ENCODE measurements at regions not wholly inside any gene's neighbourhood (a gene's known extent, or its start where the extent isn't known, plus 50 kb on each side); places are given as distances from the start of the nearest gene placed in this dataset.

DNA sequence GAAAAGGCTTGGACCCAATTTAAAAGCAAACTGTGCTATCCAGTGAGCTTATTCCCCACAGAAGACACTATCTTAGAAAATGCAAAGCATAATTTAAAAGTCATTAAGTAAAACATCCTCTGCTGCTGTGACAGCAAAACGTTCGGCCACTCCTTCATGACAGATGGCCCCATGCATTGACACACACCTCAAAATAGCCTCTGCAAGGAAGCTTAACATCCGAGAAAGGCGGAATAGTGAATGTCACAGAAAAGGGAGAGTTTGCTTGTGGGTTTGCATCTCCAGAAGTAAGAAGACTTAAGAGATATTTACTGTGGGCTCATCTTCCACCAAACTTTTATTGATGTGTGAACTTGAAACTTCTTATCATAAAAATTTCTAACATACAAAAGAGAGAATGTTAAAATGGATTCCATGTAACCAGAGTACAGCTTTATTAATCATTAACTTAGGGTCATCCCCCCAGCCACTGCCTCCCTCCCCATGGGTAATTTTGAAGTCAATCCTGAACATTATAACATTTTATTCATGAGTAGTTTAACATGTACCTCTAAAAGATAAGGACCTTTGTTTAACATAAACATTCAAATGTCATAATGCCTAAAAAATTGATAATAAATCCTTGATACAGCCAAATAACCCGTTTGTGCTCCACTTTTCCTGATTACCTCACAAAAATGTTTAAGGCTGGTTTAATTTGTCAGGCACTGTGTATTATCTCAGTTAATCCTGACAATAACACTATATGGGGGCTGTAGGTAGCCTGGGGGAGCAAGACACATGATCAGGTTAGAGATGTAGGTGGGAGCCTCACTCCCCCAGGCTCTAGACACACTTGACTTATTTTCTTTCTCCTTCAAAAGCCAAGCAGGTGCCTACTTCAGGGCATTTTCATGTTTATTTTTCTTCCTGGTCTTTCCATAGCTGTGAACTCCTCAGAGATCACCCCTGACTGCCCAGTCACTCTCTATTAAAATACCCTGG, 119.7 kb upstream of the TMCC3 start:
- Histone ChIP-seq H3K4me1 (ENCODE audit: control insufficient read depth, insufficient read depth, low read length) (peaks cover 16% of the 10 kb centered on the region), H3K27ac (ENCODE audit: low read length) (peak overlapping the region; percentile 27), H3K9me3 (ENCODE audit: control insufficient read depth, low read depth, low read length) (no peaks in the 10 kb centered on the region), H3K27me3 (ENCODE audit: control insufficient read depth, insufficient read depth, low read length) (peaks cover 2% of the 10 kb centered on the region), H3K36me3 (ENCODE audit: control insufficient read depth, insufficient read depth, low read length) (no peaks in the 10 kb centered on the region), H3K4me3 (ENCODE audit: low read length) (no peak overlapping the region)
- WGBS (ENCODE audit: insufficient coverage, low lambda C conversion rate): no CpG with 5 or more reads among the region's 5 CpGs
- DNase-seq: peak in 1 of 2 donors; percentile 54

DNA sequence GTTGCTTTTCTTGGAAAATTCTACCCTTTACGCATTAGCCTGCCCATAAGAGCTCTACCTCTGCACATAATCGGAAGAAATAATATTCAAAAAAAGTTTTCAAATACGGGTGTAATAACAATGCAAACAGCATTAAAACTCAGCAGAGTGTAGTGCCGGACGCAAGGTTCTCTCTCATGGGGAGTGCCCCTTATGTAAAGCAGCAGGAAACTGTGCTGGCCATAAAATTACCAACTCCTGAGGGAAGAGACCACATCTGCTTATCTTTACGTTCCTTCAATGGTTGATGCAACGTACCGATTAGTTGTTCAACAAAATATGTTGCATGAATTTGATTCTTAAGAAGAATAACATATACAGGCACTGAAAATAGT, 118.7 kb upstream of the TMCC3 start:
- no peaks in the 10 kb centered on the region for H3K36me3 ChIP-seq (ENCODE audit: control insufficient read depth, insufficient read depth, low read length)
- DNase-seq: peak in 1 of 2 donors; percentile 35
- H3K4me3 ChIP-seq (ENCODE audit: low read length): no peak overlapping the region
- peaks cover 16% of the 10 kb centered on the region for H3K4me1 ChIP-seq (ENCODE audit: control insufficient read depth, insufficient read depth, low read length)
- no CpG with 5 or more reads among the region's 8 CpGs for WGBS (ENCODE audit: insufficient coverage, low lambda C conversion rate)
- no peaks in the 10 kb centered on the region for H3K9me3 ChIP-seq (ENCODE audit: control insufficient read depth, low read depth, low read length)
- no peaks in the 10 kb centered on the region for H3K27me3 ChIP-seq (ENCODE audit: control insufficient read depth, insufficient read depth, low read length)
- H3K27ac ChIP-seq (ENCODE audit: low read length): peak overlapping the region; percentile 27

DNA sequence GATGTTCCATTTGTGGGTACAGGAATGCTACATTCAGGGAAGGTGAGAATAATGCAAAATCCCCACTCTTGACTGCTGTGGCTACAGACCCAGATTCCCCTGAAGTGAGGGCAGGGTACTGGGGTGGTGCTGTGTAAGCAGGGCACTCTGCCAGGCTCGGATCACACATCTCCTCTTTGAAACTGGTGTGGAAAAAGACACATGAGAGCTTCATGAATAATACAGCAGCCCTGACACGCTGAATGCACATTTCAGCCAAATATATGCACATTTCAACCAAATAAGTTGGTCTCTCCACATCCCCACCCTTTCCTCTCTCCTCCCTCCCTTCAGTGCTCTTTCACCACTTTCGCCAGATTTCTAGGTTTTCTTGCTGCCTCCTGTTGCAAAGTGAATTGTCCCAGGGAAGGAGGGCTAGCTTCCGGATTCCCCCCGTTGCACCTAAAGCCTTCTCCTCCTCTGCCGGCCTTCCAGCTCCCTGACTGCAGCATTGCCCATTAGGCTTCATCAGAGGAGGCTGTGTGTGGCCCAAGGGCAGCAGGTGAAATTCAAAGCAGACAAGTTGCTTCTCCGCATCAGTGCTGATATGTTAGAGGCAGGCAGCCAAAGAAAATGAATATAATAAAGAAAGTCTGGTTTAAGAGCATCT, 118.2 kb upstream of the TMCC3 start:
- no peak for DNase-seq
- Histone ChIP-seq H3K4me3 (ENCODE audit: low read length) (no peak overlapping the region), H3K27me3 (ENCODE audit: control insufficient read depth, insufficient read depth, low read length) (no peaks in the 10 kb centered on the region), H3K27ac (ENCODE audit: low read length) (no peak overlapping the region), H3K9me3 (ENCODE audit: control insufficient read depth, low read depth, low read length) (no peaks in the 10 kb centered on the region), H3K4me1 (ENCODE audit: control insufficient read depth, insufficient read depth, low read length) (peaks cover 16% of the 10 kb centered on the region), H3K36me3 (ENCODE audit: control insufficient read depth, insufficient read depth, low read length) (no peaks in the 10 kb centered on the region)
- WGBS (ENCODE audit: insufficient coverage, low lambda C conversion rate): 60% methylated on average over 1 of the region's 7 CpGs

DNA sequence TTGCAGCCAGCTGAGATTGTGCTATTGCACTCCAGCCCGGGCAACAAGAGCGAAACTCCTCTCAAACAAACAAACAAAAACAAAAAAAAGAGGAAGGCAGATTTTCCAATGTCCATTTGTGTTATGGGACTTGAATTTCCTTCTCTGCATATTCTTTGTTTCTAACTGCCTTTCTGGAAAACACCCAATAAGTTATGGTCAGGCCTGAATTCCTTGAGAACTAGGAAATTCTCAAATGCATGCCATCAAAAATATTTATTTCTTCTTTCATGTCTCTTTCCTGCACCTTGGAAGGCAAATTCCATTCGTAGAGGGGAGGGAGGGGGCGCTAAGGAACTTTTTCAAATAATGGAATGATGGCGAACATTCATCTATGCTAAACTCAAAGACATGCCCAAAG, 117.6 kb upstream of the TMCC3 start:
- Histone ChIP-seq H3K36me3 (ENCODE audit: control insufficient read depth, insufficient read depth, low read length) (no peaks in the 10 kb centered on the region), H3K27ac (ENCODE audit: low read length) (no peak overlapping the region), H3K9me3 (ENCODE audit: control insufficient read depth, low read depth, low read length) (no peaks in the 10 kb centered on the region), H3K27me3 (ENCODE audit: control insufficient read depth, insufficient read depth, low read length) (no peaks in the 10 kb centered on the region), H3K4me3 (ENCODE audit: low read length) (no peak overlapping the region), H3K4me1 (ENCODE audit: control insufficient read depth, insufficient read depth, low read length) (peaks cover 16% of the 10 kb centered on the region)
- 82% methylated on average over 4 of the region's 5 CpGs for WGBS (ENCODE audit: insufficient coverage, low lambda C conversion rate)
- DNase-seq: no peak

DNA sequence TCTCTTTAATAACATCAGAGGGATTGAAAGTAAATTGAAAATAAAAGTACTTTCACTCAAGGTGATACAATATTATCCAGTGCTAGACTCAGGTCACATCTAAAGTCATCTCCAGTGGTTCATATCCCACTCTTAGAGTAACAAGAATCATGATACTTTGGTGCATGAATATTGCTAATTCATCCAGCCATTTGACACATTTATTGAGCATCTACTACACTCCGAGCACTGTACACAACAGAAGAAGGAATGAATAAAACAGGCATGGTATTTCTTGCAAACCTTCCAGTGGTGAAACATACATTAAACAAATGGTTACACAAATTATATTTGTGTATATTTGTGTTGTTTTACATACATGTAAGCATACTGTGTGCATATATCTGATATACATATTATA, 116.0 kb upstream of the TMCC3 start:
- no peak for DNase-seq
- Histone ChIP-seq H3K27me3 (ENCODE audit: control insufficient read depth, insufficient read depth, low read length) (no peaks in the 10 kb centered on the region), H3K4me1 (ENCODE audit: control insufficient read depth, insufficient read depth, low read length) (peaks cover 16% of the 10 kb centered on the region), H3K4me3 (ENCODE audit: low read length) (no peak overlapping the region), H3K9me3 (ENCODE audit: control insufficient read depth, low read depth, low read length) (no peaks in the 10 kb centered on the region), H3K27ac (ENCODE audit: low read length) (no peak overlapping the region), H3K36me3 (ENCODE audit: control insufficient read depth, insufficient read depth, low read length) (no peaks in the 10 kb centered on the region)
- WGBS (ENCODE audit: insufficient coverage, low lambda C conversion rate): no CpG with 5 or more reads among the region's 1 CpG

DNA sequence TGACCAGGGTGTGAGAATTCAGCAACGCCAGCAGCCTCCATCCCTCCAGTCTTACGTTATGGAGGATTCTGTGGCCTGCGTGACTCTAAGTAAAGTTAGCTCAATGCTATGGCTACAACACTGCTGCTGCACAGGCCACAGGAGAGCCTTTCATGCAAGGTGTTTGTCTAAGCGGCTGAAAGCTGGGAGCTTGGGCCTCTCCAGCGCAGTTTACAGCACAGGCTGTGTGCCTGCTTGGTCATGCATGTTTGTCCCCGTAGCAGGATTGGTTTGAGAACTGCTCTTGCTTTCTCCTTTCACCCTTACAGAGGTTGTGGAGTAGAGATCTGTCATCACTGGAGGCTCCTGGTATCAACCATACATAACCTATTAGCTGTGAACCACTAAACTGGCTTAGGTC, 113.1 kb upstream of the TMCC3 start:
- H3K36me3 ChIP-seq (ENCODE audit: control insufficient read depth, insufficient read depth, low read length): no peaks in the 10 kb centered on the region
- no peak overlapping the region for H3K27ac ChIP-seq (ENCODE audit: low read length)
- no peaks in the 10 kb centered on the region for H3K27me3 ChIP-seq (ENCODE audit: control insufficient read depth, insufficient read depth, low read length)
- H3K4me3 ChIP-seq (ENCODE audit: low read length): no peak overlapping the region
- peaks cover 2% of the 10 kb centered on the region for H3K4me1 ChIP-seq (ENCODE audit: control insufficient read depth, insufficient read depth, low read length)
- no peaks in the 10 kb centered on the region for H3K9me3 ChIP-seq (ENCODE audit: control insufficient read depth, low read depth, low read length)
- DNase-seq: no peak
- WGBS (ENCODE audit: insufficient coverage, low lambda C conversion rate): no CpG with 5 or more reads among the region's 6 CpGs

DNA sequence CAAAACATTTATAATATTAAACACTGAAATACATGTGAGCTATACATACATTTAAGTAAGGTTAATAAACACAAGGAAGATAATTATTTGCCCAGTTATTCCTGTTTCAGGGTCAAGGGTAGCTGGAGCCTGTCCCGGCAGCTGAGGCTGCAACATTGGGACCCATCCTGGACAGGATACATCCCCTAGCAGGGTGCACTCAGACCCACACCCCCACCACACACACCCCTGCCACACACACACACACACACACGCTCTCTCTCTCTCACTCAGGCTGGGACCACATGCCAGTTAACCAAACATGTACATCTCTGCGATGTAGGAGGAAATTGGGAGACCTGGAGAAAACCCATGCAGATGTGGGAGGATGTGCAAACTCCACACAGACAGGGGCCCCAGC, 112.6 kb upstream of the TMCC3 start:
- H3K27ac ChIP-seq (ENCODE audit: low read length): no peak overlapping the region
- no peaks in the 10 kb centered on the region for H3K27me3 ChIP-seq (ENCODE audit: control insufficient read depth, insufficient read depth, low read length)
- H3K36me3 ChIP-seq (ENCODE audit: control insufficient read depth, insufficient read depth, low read length): no peaks in the 10 kb centered on the region

DNA sequence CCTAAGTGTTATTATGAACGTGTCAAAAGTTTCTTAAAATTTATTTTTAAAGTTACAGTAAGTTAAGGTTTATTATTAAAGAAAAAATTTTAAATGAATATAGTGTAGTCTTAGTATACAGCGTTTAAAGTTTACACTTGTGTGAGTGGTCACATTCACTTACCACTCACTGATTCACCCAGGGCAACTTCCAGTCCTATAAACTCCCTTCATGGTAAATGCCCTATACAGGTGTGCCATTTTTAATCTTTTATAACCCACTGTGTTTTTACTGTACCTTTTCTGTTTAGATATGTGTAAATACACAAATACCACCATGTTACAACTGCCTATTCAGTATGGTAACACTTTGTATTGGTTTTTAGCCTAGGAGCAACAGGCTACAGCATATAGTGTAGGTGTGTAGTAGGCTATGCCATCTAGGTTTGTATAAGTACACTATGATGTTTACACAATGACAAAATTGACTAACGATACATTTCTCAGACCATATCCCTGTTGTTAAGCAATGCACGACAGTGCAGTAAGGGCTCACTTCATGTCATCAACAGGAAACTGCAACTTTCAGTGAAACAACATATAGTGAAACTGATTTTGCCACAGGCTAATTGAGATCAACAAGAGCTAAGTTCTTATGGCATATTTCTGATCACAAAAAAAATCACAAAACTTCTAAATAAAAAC, 112.0 kb upstream of the TMCC3 start:
- Histone ChIP-seq H3K27ac (ENCODE audit: low read length) (no peak overlapping the region), H3K4me1 (ENCODE audit: control insufficient read depth, insufficient read depth, low read length) (no peaks in the 10 kb centered on the region), H3K27me3 (ENCODE audit: control insufficient read depth, insufficient read depth, low read length) (no peaks in the 10 kb centered on the region), H3K4me3 (ENCODE audit: low read length) (no peak overlapping the region), H3K9me3 (ENCODE audit: control insufficient read depth, low read depth, low read length) (no peaks in the 10 kb centered on the region), H3K36me3 (ENCODE audit: control insufficient read depth, insufficient read depth, low read length) (no peaks in the 10 kb centered on the region)
- DNase-seq: peak in 1 of 2 donors; percentile 26
- 100% methylated on average over 1 of the region's 4 CpGs for WGBS (ENCODE audit: insufficient coverage, low lambda C conversion rate)

More for the DNA sequence above, 112.6 kb upstream of the TMCC3 start:
- Histone ChIP-seq H3K9me3 (ENCODE audit: control insufficient read depth, low read depth, low read length) (no peaks in the 10 kb centered on the region), H3K4me3 (ENCODE audit: low read length) (no peak overlapping the region), H3K4me1 (ENCODE audit: control insufficient read depth, insufficient read depth, low read length) (no peaks in the 10 kb centered on the region)
- WGBS (ENCODE audit: insufficient coverage, low lambda C conversion rate): no CpG with 5 or more reads among the region's 3 CpGs
- DNase-seq: no peak

DNA sequence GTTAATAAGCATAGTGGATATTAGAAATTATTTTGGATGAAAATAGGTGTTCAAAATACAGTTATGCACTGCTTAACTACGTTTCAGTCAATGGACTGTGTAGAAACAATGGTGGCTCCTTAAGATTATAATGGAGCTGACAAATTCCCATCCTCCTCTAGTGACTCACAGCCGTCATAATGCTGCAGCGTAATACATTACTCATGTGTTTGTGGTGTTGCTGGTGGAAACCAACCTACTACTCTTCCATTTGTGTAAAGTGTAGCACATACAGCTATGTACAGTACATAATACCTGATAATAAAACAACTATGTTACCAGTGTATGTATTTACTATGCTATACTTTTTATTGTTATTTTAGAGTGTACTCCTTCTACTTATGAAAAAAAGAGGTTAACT, 111.2 kb upstream of the TMCC3 start:
- WGBS (ENCODE audit: insufficient coverage, low lambda C conversion rate): no CpG with 5 or more reads among the region's 3 CpGs
- Histone ChIP-seq H3K9me3 (ENCODE audit: control insufficient read depth, low read depth, low read length) (no peaks in the 10 kb centered on the region), H3K4me3 (ENCODE audit: low read length) (no peak overlapping the region), H3K4me1 (ENCODE audit: control insufficient read depth, insufficient read depth, low read length) (no peaks in the 10 kb centered on the region), H3K27ac (ENCODE audit: low read length) (no peak overlapping the region), H3K27me3 (ENCODE audit: control insufficient read depth, insufficient read depth, low read length) (no peaks in the 10 kb centered on the region), H3K36me3 (ENCODE audit: control insufficient read depth, insufficient read depth, low read length) (no peaks in the 10 kb centered on the region)
- DNase-seq: no peak

DNA sequence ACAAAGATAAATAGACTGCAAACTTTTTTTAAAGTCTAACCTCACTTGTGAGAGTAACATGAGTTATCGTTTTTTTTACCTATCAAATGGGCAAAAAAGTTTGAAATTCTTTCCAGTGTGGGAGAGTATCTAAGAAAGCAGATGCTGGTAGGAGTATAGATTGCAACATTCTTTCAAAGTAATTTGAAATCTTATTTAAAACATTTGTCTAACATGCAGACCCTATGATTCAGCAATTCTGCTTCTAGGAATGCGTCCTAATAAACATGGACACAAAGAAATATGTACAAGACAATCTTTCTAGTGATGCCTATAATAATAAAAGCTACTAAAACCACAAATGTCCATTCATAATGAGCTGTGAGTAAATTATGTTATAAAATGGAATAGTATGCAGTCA, 110.4 kb upstream of the TMCC3 start:
- 84% methylated on average over 2 of the region's 2 CpGs for WGBS (ENCODE audit: insufficient coverage, low lambda C conversion rate)
- H3K4me1 ChIP-seq (ENCODE audit: control insufficient read depth, insufficient read depth, low read length): no peaks in the 10 kb centered on the region
- no peak for DNase-seq
- no peaks in the 10 kb centered on the region for H3K36me3 ChIP-seq (ENCODE audit: control insufficient read depth, insufficient read depth, low read length)
- H3K9me3 ChIP-seq (ENCODE audit: control insufficient read depth, low read depth, low read length): no peaks in the 10 kb centered on the region
- no peak overlapping the region for H3K27ac ChIP-seq (ENCODE audit: low read length)
- no peak overlapping the region for H3K4me3 ChIP-seq (ENCODE audit: low read length)
- no peaks in the 10 kb centered on the region for H3K27me3 ChIP-seq (ENCODE audit: control insufficient read depth, insufficient read depth, low read length)

Data from large intestine (tissue), 3 donors.